ENCODE measurements at regions not wholly inside any gene's neighbourhood (a gene's known extent, or its start where the extent isn't known, plus 50 kb on each side); places are given as distances from the start of the nearest gene placed in this dataset.
"Not testable (repeated sequence)": the region's sequence is repeated elsewhere in the genome, so short reads cannot be mapped to it uniquely, and the experiment has no call there.

GRCh38 chr10:90075995-90076394 is 374.6 kb downstream of the KIF20B start:
- Histone ChIP-seq H3K4me3 (no peak overlapping the region), H3K4me1 (no peaks in the 10 kb centered on the region), H3K36me3 (no peaks in the 10 kb centered on the region), H3K27ac (no peak overlapping the region), H3K9me3 (no peaks in the 10 kb centered on the region), H3K27me3 (no peaks in the 10 kb centered on the region)
- TF ChIP-seq POLR2A (IDR thresholded peaks at IDR 0.05) (no peak), CTCF (IDR thresholded peaks at IDR 0.05) (no peak)
- no peak for DNase-seq
- intact Hi-C loops (cut with DNase I; ENCODE audit: low total_unique reads), result no loop called here

GRCh38 chr10:90079819-90080218 is 378.4 kb downstream of the KIF20B start:
- DNase-seq, result no peak
- H3K36me3 ChIP-seq, result no peaks in the 10 kb centered on the region
- no peak for TF ChIP-seq CTCF (IDR thresholded peaks at IDR 0.05)
- no peaks in the 10 kb centered on the region for H3K9me3 ChIP-seq
- H3K27ac ChIP-seq, result no peak overlapping the region
- H3K4me1 ChIP-seq, result no peaks in the 10 kb centered on the region
- intact Hi-C loops (cut with DNase I; ENCODE audit: low total_unique reads), result no loop called here
- no peak overlapping the region for H3K4me3 ChIP-seq
- H3K27me3 ChIP-seq, result no peaks in the 10 kb centered on the region

- H3K27ac ChIP-seq; H3K4me1 ChIP-seq; H3K4me3 ChIP-seq; H3K27me3 ChIP-seq; DNase-seq; intact Hi-C loops (cut with DNase I; ENCODE audit: low total_unique reads); H3K9me3 ChIP-seq; H3K36me3 ChIP-seq: not testable (repeated sequence)
Measured at GRCh38 chr10:90086606-90087190, 385.3 kb downstream of the KIF20B start.

GRCh38 chr10:90087197-90088023 is 386.0 kb downstream of the KIF20B start:
- Histone ChIP-seq H3K27ac (no peak overlapping the region), H3K27me3 (no peaks in the 10 kb centered on the region), H3K4me3 (no peak overlapping the region), H3K4me1 (no peaks in the 10 kb centered on the region), H3K36me3 (no peaks in the 10 kb centered on the region), H3K9me3 (no peaks in the 10 kb centered on the region)
- DNase-seq, result no peak
- intact Hi-C loops (cut with DNase I; ENCODE audit: low total_unique reads), result no loop called here
- TF ChIP-seq POLR2A (IDR thresholded peaks at IDR 0.05) (no peak), CTCF (IDR thresholded peaks at IDR 0.05) (no peak)

- Histone ChIP-seq H3K9me3 (no peaks in the 10 kb centered on the region), H3K27ac (no peak overlapping the region), H3K36me3 (no peaks in the 10 kb centered on the region), H3K4me3 (no peak overlapping the region), H3K27me3 (no peaks in the 10 kb centered on the region), H3K4me1 (no peaks in the 10 kb centered on the region)
- TF ChIP-seq CTCF (IDR thresholded peaks at IDR 0.05) (no peak), POLR2A (IDR thresholded peaks at IDR 0.05) (no peak)
- no peak for DNase-seq
- intact Hi-C loops (cut with DNase I; ENCODE audit: low total_unique reads), result no loop called here
Measured at GRCh38 chr10:90088024-90088317, 386.6 kb downstream of the KIF20B start.
